Renal pelvis (tissue), 1 donor: ENCODE measurements at regions not wholly inside any gene's neighbourhood (a gene's known extent, or its start where the extent isn't known, plus 50 kb on each side); places are given as distances from the start of the nearest gene placed in this dataset.
A peak's percentile ranks its signal among the peaks of the same experiment; 100 is the strongest.
"Not testable (repeated sequence)": the region's sequence is repeated elsewhere in the genome, so short reads cannot be mapped to it uniquely, and the experiment has no call there.

Experiments
- DNase-seq: peaks from one replicate; pipeline ENCODE4 v3.0.0-alpha.2; 2013

- no peak for DNase-seq
These were observed 175.9 kb downstream of the LPIN1 start for GRCh38 chr2:11922294-11922693.

GRCh38 chr2:11923935-11924334 is 177.5 kb downstream of the LPIN1 start:
- no peak for DNase-seq

- no peak for DNase-seq
These were observed 179.0 kb downstream of the LPIN1 start for GRCh38 chr2:11925295-11926066.

- peak; percentile 52 for DNase-seq
These were observed 183.9 kb downstream of the LPIN1 start for GRCh38 chr2:11930211-11930761.

- no peak for DNase-seq
These were observed 185.6 kb downstream of the LPIN1 start for GRCh38 chr2:11932048-11932512.

GRCh38 chr2:11932962-11933361 is 186.5 kb downstream of the LPIN1 start:
- no peak for DNase-seq

- DNase-seq, result no peak
These were observed 187.4 kb downstream of the LPIN1 start for GRCh38 chr2:11933854-11934253.

GRCh38 chr2:11936761-11937160 is 190.3 kb downstream of the LPIN1 start:
- no peak for DNase-seq

GRCh38 chr2:11938196-11938595 is 191.8 kb downstream of the LPIN1 start:
- no peak for DNase-seq

GRCh38 chr2:11939523-11939922 is 193.1 kb downstream of the LPIN1 start:
- DNase-seq, result no peak

- no peak for DNase-seq
These were observed 193.8 kb downstream of the LPIN1 start for GRCh38 chr2:11940121-11940743.

GRCh38 chr2:11940799-11941198 is 194.4 kb downstream of the LPIN1 start:
- DNase-seq, result no peak

GRCh38 chr2:11941201-11942177 is 195.1 kb downstream of the LPIN1 start:
- no peak for DNase-seq

- DNase-seq, result no peak
These were observed 195.7 kb downstream of the LPIN1 start for GRCh38 chr2:11942178-11942569.

GRCh38 chr2:11944311-11944710 is 197.9 kb downstream of the LPIN1 start:
- DNase-seq, result no peak

GRCh38 chr2:11945139-11946126 is 199.0 kb downstream of the LPIN1 start:
- DNase-seq, result no peak

- no peak for DNase-seq
These were observed 201.5 kb downstream of the LPIN1 start for GRCh38 chr2:11947956-11948355.

- DNase-seq, result no peak
These were observed 203.5 kb downstream of the LPIN1 start for GRCh38 chr2:11949732-11950523.

- DNase-seq, result no peak
These were observed 204.5 kb downstream of the LPIN1 start for GRCh38 chr2:11950896-11951295.

GRCh38 chr2:11951492-11951891 is 205.1 kb downstream of the LPIN1 start:
- DNase-seq, result not testable (repeated sequence)
